ENCODE measurements at regions not wholly inside any gene's neighbourhood (a gene's known extent, or its start where the extent isn't known, plus 50 kb on each side); places are given as distances from the start of the nearest gene placed in this dataset.

GRCh38 chr9:109861499-109861898, 81.5 kb downstream of the PALM2AKAP2 start:
- POLR2A ChIA-PET = no interaction called here
- Mint-ChIP-seq H3K27me3 (peaks cover 10% of the 10 kb centered on the region), H3K36me3 (ENCODE audit: low read depth) (no peaks in the 10 kb centered on the region), H3K9me3 (ENCODE audit: low read depth) (no peaks in the 10 kb centered on the region), H3K27ac (no peak overlapping the region), H3K4me3 (no peak overlapping the region), H3K4me1 (no peaks in the 10 kb centered on the region)
- CTCF ChIA-PET = no interaction called here
- ATAC-seq (no peak), DNase-seq (no peak)
- intact Hi-C loops (cut with DNase I, micrococcal nuclease) = no loop called here

GRCh38 chr9:109861918-109862317, 81.9 kb downstream of the PALM2AKAP2 start:
- no peak overlapping the region for H3K4me3 Mint-ChIP-seq
- no peaks in the 10 kb centered on the region for H3K4me1 Mint-ChIP-seq
- no peak for ATAC-seq
- no peaks in the 10 kb centered on the region for H3K36me3 Mint-ChIP-seq (ENCODE audit: low read depth)
- DNase-seq = no peak
- H3K27ac Mint-ChIP-seq = no peak overlapping the region
- intact Hi-C loops (cut with DNase I, micrococcal nuclease) = no loop called here
- CTCF ChIA-PET = no interaction called here
- POLR2A ChIA-PET = no interaction called here
- H3K9me3 Mint-ChIP-seq (ENCODE audit: low read depth) = no peaks in the 10 kb centered on the region
- peaks cover 12% of the 10 kb centered on the region for H3K27me3 Mint-ChIP-seq

DNA sequence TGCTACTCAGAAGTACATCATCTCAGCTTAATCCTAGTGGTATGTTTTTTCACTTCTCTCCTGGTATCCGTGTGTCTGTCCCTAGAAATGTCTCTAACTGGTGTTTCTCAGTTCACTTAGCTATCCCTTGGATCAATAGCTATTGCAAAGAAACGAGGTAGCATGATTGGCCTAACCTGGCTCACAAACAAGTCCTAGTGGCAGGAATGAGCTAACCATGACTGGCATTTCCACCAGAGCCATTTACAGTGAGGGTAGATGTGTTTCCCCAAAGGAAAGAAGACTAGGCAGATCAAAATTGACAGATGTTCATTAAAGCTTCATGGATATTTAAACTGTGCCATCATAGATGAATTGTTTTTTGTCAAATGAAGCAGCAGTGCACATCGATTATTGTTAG, 82.5 kb downstream of the PALM2AKAP2 start:
- CTCF ChIA-PET = no interaction called here
- Mint-ChIP-seq H3K9me3 (ENCODE audit: low read depth) (no peaks in the 10 kb centered on the region), H3K27me3 (peaks cover 12% of the 10 kb centered on the region), H3K36me3 (ENCODE audit: low read depth) (no peaks in the 10 kb centered on the region), H3K27ac (no peak overlapping the region), H3K4me3 (no peak overlapping the region), H3K4me1 (no peaks in the 10 kb centered on the region)
- DNase-seq = no peak
- ATAC-seq = no peak
- intact Hi-C loops (cut with DNase I, micrococcal nuclease) = no loop called here
- POLR2A ChIA-PET = interaction anchor here (0.6 kb wide), 1 partner anchor 310 kb away, joined by 3 read pairs; no protein-coding TSS in a partner anchor

GRCh38 chr9:109863961-109864360, 84.0 kb downstream of the PALM2AKAP2 start:
- CTCF ChIA-PET = no interaction called here

GRCh38 chr9:109865521-109865920, 85.5 kb downstream of the PALM2AKAP2 start:
- ATAC-seq = no peak
- CTCF ChIA-PET = no interaction called here
- no peaks in the 10 kb centered on the region for H3K9me3 Mint-ChIP-seq (ENCODE audit: low read depth)
- H3K4me1 Mint-ChIP-seq = no peaks in the 10 kb centered on the region
- H3K27me3 Mint-ChIP-seq = peaks cover 16% of the 10 kb centered on the region
- H3K4me3 Mint-ChIP-seq = no peak overlapping the region
- POLR2A ChIA-PET = no interaction called here
- no peak for DNase-seq
- H3K36me3 Mint-ChIP-seq (ENCODE audit: low read depth) = no peaks in the 10 kb centered on the region
- H3K27ac Mint-ChIP-seq = no peak overlapping the region
- intact Hi-C loops (cut with DNase I, micrococcal nuclease) = no loop called here

More at GRCh38 chr9:109863961-109864360, 84.0 kb downstream of the PALM2AKAP2 start:
- DNase-seq (no peak), ATAC-seq (no peak)
- intact Hi-C loops (cut with DNase I, micrococcal nuclease) = no loop called here
- H3K4me3 Mint-ChIP-seq = no peak overlapping the region
- peaks cover 17% of the 10 kb centered on the region for H3K27me3 Mint-ChIP-seq
- POLR2A ChIA-PET = no interaction called here
- H3K9me3 Mint-ChIP-seq (ENCODE audit: low read depth) = no peaks in the 10 kb centered on the region
- no peak overlapping the region for H3K27ac Mint-ChIP-seq
- no peaks in the 10 kb centered on the region for H3K36me3 Mint-ChIP-seq (ENCODE audit: low read depth)
- no peaks in the 10 kb centered on the region for H3K4me1 Mint-ChIP-seq

GRCh38 chr9:109868207-109868606, 88.2 kb downstream of the PALM2AKAP2 start:
- H3K27me3 Mint-ChIP-seq = peaks cover 20% of the 10 kb centered on the region
- no peaks in the 10 kb centered on the region for H3K4me1 Mint-ChIP-seq
- no peak overlapping the region for H3K27ac Mint-ChIP-seq
- no peaks in the 10 kb centered on the region for H3K9me3 Mint-ChIP-seq (ENCODE audit: low read depth)
- no peak overlapping the region for H3K4me3 Mint-ChIP-seq
- no peak for DNase-seq
- CTCF ChIA-PET = interaction anchor here (0.7 kb wide), 1 partner anchor 1357 kb away, joined by 3 read pairs; no protein-coding TSS in a partner anchor
- POLR2A ChIA-PET = no interaction called here
- ATAC-seq = no peak
- intact Hi-C loops (cut with DNase I, micrococcal nuclease) = no loop called here
- no peaks in the 10 kb centered on the region for H3K36me3 Mint-ChIP-seq (ENCODE audit: low read depth)

GRCh38 chr9:109868722-109869121, 88.7 kb downstream of the PALM2AKAP2 start:
- CTCF ChIA-PET = interaction anchor here (0.7 kb wide), 2 partner anchors 42 to 1356 kb away, joined by 3 read pairs; no protein-coding TSS in a partner anchor
- DNase-seq (no peak), ATAC-seq (no peak)
- POLR2A ChIA-PET = no interaction called here
- no peaks in the 10 kb centered on the region for H3K4me1 Mint-ChIP-seq
- intact Hi-C loops (cut with DNase I, micrococcal nuclease) = no loop called here
- H3K27ac Mint-ChIP-seq = no peak overlapping the region
- H3K27me3 Mint-ChIP-seq = peaks cover 20% of the 10 kb centered on the region
- no peak overlapping the region for H3K4me3 Mint-ChIP-seq
- H3K36me3 Mint-ChIP-seq (ENCODE audit: low read depth) = no peaks in the 10 kb centered on the region
- H3K9me3 Mint-ChIP-seq (ENCODE audit: low read depth) = no peaks in the 10 kb centered on the region

- ATAC-seq (no peak), DNase-seq (no peak)
- ChIA-PET POLR2A (no interaction called here), CTCF (interaction anchor here (1.4 kb wide), 1 partner anchor 9 kb away, joined by 3 read pairs; no protein-coding TSS in a partner anchor)
- peaks cover 30% of the 10 kb centered on the region for H3K27me3 Mint-ChIP-seq
- no peaks in the 10 kb centered on the region for H3K4me1 Mint-ChIP-seq
- H3K9me3 Mint-ChIP-seq (ENCODE audit: low read depth) = no peaks in the 10 kb centered on the region
- H3K4me3 Mint-ChIP-seq = no peak overlapping the region
- no peak overlapping the region for H3K27ac Mint-ChIP-seq
- intact Hi-C loops (cut with DNase I, micrococcal nuclease) = no loop called here
- H3K36me3 Mint-ChIP-seq (ENCODE audit: low read depth) = no peaks in the 10 kb centered on the region
Measured at GRCh38 chr9:109870365-109870764, 90.4 kb downstream of the PALM2AKAP2 start.

GRCh38 chr9:109872901-109873300, 92.9 kb downstream of the PALM2AKAP2 start:
- intact Hi-C loops (cut with DNase I, micrococcal nuclease) = no loop called here

DNA sequence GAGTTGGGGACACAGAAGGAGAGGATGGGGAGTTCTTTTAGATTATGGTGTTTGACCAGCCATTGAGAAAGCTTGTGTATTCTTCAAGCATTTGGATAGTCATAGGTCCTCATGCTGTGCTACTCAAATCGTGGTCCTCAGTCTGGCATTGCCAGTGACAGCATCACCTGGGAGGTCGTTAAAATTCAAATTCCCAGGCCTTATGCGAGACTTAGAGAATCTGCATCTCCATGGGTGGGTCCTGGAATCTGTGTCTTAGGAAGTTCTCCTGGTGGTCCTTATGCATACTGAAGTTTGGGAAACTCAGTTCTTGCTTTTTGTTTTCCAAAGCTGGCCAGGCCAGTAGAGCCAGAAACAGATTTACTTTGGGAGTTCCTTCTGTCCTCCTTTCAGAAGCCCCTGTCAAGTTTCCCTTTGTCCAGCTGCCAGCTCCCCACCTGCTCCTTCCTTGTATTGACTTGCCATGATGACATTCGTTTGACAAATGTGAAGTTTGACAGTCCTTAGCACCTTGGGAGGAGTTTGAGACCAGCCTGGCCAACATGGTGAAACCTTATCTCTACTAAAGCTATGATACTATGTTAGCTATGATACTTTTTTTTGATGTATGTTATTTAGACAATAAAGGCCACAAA, 95.6 kb downstream of the PALM2AKAP2 start:
- ChIA-PET POLR2A (no interaction called here), CTCF (interaction anchor here (0.7 to 1.4 kb wide), 4 partner anchors 28 to 422 kb away, joined by 3 read pairs; no protein-coding TSS in a partner anchor)
- ATAC-seq (no peak), DNase-seq (no peak)
- Mint-ChIP-seq H3K4me3 (no peak overlapping the region), H3K27me3 (peaks cover 22% of the 10 kb centered on the region), H3K9me3 (ENCODE audit: low read depth) (no peaks in the 10 kb centered on the region), H3K36me3 (ENCODE audit: low read depth) (no peaks in the 10 kb centered on the region), H3K27ac (no peak overlapping the region), H3K4me1 (peaks cover 3% of the 10 kb centered on the region)
- intact Hi-C loops (cut with DNase I, micrococcal nuclease) = no loop called here

More at GRCh38 chr9:109872901-109873300, 92.9 kb downstream of the PALM2AKAP2 start:
- POLR2A ChIA-PET = no interaction called here
- ATAC-seq (no peak), DNase-seq (no peak)
- Mint-ChIP-seq H3K27ac (no peak overlapping the region), H3K9me3 (ENCODE audit: low read depth) (no peaks in the 10 kb centered on the region), H3K27me3 (peaks cover 28% of the 10 kb centered on the region), H3K4me3 (no peak overlapping the region), H3K4me1 (no peaks in the 10 kb centered on the region), H3K36me3 (ENCODE audit: low read depth) (no peaks in the 10 kb centered on the region)
- CTCF ChIA-PET = interaction anchor here (1.3 kb wide), 1 partner anchor 14 kb away, joined by 8 read pairs; no protein-coding TSS in a partner anchor

DNA sequence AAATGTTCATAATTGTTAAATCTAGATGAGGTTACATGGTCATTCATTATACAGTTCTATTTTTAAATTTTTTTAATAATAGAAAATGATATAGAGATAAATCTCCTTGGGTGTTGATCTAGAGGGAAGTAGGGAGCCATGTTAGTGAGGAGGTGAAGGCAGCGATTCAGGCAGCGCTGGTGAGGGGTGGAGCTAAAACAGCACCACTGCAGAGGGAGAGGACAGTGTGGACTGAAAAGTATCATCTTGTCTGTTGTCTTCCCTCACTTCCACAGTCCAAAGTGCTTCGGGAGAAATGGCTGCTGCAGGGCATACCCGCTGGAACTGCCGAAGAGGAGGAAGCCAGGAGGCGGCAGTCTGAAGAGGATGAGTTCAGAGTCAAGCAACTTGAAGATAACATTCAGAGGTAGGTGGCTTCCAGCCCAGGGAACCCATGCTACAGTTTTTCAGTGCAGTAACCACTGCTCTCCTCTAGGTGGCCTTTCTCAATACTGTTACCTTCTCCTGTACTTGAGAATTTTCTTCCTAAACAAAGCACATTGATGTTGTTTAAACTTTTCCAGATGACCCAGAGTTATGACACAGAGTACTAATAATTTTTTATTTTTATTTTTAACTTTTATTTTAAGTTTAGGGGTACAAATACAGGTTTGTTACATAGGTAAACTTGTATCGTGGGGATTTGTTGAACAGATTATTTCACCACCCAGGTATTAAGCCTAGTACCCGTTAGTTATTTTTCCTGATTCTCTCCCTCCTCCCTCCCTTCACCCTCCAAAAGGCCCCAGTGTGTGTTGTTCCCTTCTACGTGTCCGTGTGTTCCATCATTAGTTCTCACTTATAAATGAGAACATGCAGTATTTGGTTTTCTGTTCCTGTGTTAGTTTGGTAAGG, 100.5 kb downstream of the PALM2AKAP2 start:
- ATAC-seq (peak; percentile 90), DNase-seq (peak; percentile 50)
- ChIA-PET CTCF (interaction anchor here (0.6 to 1.3 kb wide), 7 partner anchors 9 to 268 kb away, joined by 3 to 6 read pairs (median 4); no protein-coding TSS in a partner anchor), POLR2A (no interaction called here)
- H3K27ac Mint-ChIP-seq = peak overlapping the region; percentile 51
- H3K4me3 Mint-ChIP-seq = no peak overlapping the region
- intact Hi-C loops (cut with DNase I, micrococcal nuclease) = loop anchor here (10.0 kb wide), 2 partner anchors 306 to 374 kb away; partner anchors contain the start of gene TXN (in 1 of the 2)
- no peaks in the 10 kb centered on the region for H3K36me3 Mint-ChIP-seq (ENCODE audit: low read depth)
- H3K27me3 Mint-ChIP-seq = peaks cover 6% of the 10 kb centered on the region
- H3K9me3 Mint-ChIP-seq (ENCODE audit: low read depth) = no peaks in the 10 kb centered on the region
- peaks cover 8% of the 10 kb centered on the region for H3K4me1 Mint-ChIP-seq

All from activated CD4-positive, alpha-beta T cell treated with anti-CD3 and anti-CD28 coated beads for 36 hours (primary cell).